Large intestine (tissue), 3 donors: ENCODE measurements at regions not wholly inside any gene's neighbourhood (a gene's known extent, or its start where the extent isn't known, plus 50 kb on each side); places are given as distances from the start of the nearest gene placed in this dataset.
"Not testable (repeated sequence)": the region's sequence is repeated elsewhere in the genome, so short reads cannot be mapped to it uniquely, and the experiment has no call there.

Source experiments
- DNase-seq, 2 donors: peaks; one replicate each; pipeline versions ENCODE4 v3.0.0 to v3.0.0-alpha.2; 2013
- H3K27ac ChIP-seq: one replicate; pipeline ENCODE4 v1.5.1; 2013; ENCODE audit warnings: low read length
- H3K27me3 ChIP-seq: 2 replicates; pipeline ENCODE4 v1.6.1; 2013; ENCODE audit warnings: low read length; ENCODE audit not compliant: control insufficient read depth, insufficient read depth
- H3K36me3 ChIP-seq: 2 replicates; pipeline ENCODE4 v1.6.1; 2013; ENCODE audit warnings: low read length; ENCODE audit not compliant: control insufficient read depth, insufficient read depth
- H3K4me1 ChIP-seq: one replicate; pipeline ENCODE4 v1.6.1; 2013; ENCODE audit warnings: low read length; ENCODE audit not compliant: control insufficient read depth, insufficient read depth
- H3K4me3 ChIP-seq: one replicate; pipeline ENCODE4 v1.5.1; 2013; ENCODE audit warnings: low read length
- H3K9me3 ChIP-seq: one replicate; pipeline ENCODE4 v1.6.1; 2013; ENCODE audit warnings: mild to moderate bottlenecking, low read depth, low read length, moderate library complexity; ENCODE audit not compliant: control insufficient read depth
- WGBS: methylation state at CpG from one replicate; pipeline ENCODE4 v1.1.5; 2013; ENCODE audit warnings: low lambda C conversion rate; ENCODE audit not compliant: insufficient coverage; 5-methylcytosine and 5-hydroxymethylcytosine counted together

GRCh38 chr13:39820606-39821005 lies 165.1 kb downstream of the COG6 start:
- Histone ChIP-seq H3K36me3 (no peaks in the 10 kb centered on the region), H3K4me3 (no peak overlapping the region), H3K27ac (no peak overlapping the region), H3K9me3 (no peaks in the 10 kb centered on the region), H3K4me1 (no peaks in the 10 kb centered on the region), H3K27me3 (no peaks in the 10 kb centered on the region)
- DNase-seq: no peak
- no CpG with 5 or more reads among the region's 2 CpGs for WGBS

- no peak for DNase-seq
- Histone ChIP-seq H3K4me1 (no peaks in the 10 kb centered on the region), H3K4me3 (no peak overlapping the region), H3K9me3 (no peaks in the 10 kb centered on the region), H3K27ac (no peak overlapping the region), H3K27me3 (no peaks in the 10 kb centered on the region), H3K36me3 (no peaks in the 10 kb centered on the region)
- 100% methylated on average over 1 of the region's 1 CpG for WGBS
Observed at GRCh38 chr13:39821977-39822376, 166.5 kb downstream of the COG6 start.

- Histone ChIP-seq H3K4me1 (no peaks in the 10 kb centered on the region), H3K27me3 (no peaks in the 10 kb centered on the region), H3K4me3 (no peak overlapping the region), H3K27ac (no peak overlapping the region), H3K36me3 (no peaks in the 10 kb centered on the region), H3K9me3 (no peaks in the 10 kb centered on the region)
- 83% methylated on average over 1 of the region's 3 CpGs for WGBS
- no peak for DNase-seq
Observed at GRCh38 chr13:39822437-39822836, 167.0 kb downstream of the COG6 start.

DNA sequence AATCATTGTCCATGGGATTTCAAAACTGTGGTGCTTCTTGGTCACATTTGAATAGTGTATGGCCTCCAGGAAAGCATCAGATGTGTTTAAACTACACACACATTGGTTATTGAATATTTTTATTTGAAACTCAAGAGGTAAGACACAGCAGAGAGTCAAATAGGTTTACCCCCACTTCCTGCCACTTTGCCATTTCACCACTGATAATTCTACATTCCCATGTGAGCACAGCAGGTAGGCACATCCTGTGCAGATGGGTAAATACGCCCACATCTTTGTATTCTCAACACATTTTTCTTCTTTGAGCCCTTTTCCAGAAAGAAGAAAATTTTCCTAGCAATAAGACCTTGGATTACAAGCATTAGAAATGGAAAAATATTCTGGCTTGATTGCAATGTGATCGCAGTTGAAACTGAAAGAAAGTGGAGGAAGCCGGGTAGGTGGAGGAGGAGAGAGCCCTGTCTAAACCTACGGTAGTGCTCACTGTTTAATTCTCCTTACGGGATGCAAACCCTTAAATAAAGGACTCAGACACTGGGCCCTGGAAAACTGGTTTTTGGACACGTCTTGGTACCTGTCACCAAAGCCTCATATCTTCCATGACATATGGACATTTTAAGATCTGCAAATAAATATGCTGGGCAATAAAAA lies 167.7 kb downstream of the COG6 start:
- no peak for DNase-seq
- WGBS: 88% methylated on average over 3 of the region's 6 CpGs

DNA sequence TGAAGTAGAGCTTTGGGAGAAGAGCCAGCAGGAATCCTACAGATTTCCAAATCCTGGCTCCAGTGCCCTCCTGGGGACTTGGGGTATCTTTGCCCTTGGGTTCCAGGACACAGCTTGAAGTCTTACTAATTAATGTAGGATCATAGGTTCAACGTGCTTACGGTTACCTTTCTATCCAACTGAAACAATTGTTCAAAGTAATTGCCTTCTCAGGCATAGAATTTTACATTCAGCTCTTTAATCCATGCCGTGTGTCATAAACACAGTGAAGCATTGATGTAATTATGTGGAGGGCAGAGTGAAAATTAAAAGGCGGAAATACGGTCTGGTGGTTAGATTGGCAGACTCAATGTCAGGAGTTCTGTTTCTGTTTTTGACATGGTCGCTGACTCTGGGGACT lies 170.4 kb downstream of the COG6 start:
- no peak overlapping the region for H3K27ac ChIP-seq
- H3K9me3 ChIP-seq: no peaks in the 10 kb centered on the region
- no peak overlapping the region for H3K4me3 ChIP-seq
- H3K36me3 ChIP-seq: no peaks in the 10 kb centered on the region
- no peaks in the 10 kb centered on the region for H3K27me3 ChIP-seq
- no peak for DNase-seq
- 100% methylated on average over 1 of the region's 6 CpGs for WGBS
- H3K4me1 ChIP-seq: no peaks in the 10 kb centered on the region

More for the DNA sequence above, 167.7 kb downstream of the COG6 start:
- Histone ChIP-seq H3K9me3 (no peaks in the 10 kb centered on the region), H3K27me3 (no peaks in the 10 kb centered on the region), H3K4me1 (no peaks in the 10 kb centered on the region), H3K36me3 (no peaks in the 10 kb centered on the region), H3K27ac (no peak overlapping the region), H3K4me3 (no peak overlapping the region)

DNA sequence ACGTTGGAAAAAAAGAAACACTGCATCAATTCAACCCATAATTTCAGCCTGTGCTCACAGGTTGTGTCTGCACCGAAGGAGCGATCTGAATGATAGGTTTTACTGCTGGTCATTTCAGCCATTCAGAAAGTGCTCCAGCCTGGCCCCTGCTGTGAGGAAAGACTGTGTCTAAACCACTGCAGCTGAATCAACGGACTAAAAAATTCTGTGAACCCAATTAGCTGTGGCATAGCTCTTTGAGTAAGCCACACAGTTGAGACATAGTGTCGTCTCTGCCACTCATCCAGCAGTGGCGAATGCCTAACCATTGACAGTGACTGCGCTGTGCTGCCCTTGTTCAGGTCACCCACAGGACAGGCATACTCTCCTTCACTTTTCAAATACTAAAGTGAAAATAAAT lies 179.8 kb downstream of the COG6 start:
- WGBS: 40% methylated on average over 1 of the region's 7 CpGs
- H3K4me1 ChIP-seq: no peaks in the 10 kb centered on the region
- H3K4me3 ChIP-seq: no peak overlapping the region
- no peaks in the 10 kb centered on the region for H3K27me3 ChIP-seq
- no peaks in the 10 kb centered on the region for H3K9me3 ChIP-seq
- no peaks in the 10 kb centered on the region for H3K36me3 ChIP-seq
- DNase-seq: no peak
- no peak overlapping the region for H3K27ac ChIP-seq

- Histone ChIP-seq H3K9me3 (no peaks in the 10 kb centered on the region), H3K27me3 (no peaks in the 10 kb centered on the region), H3K36me3 (no peaks in the 10 kb centered on the region), H3K4me3 (no peak overlapping the region), H3K27ac (no peak overlapping the region), H3K4me1 (no peaks in the 10 kb centered on the region)
- 68% methylated on average over 2 of the region's 2 CpGs for WGBS
- DNase-seq: no peak
Observed at GRCh38 chr13:39836038-39836437, 180.6 kb downstream of the COG6 start.

GRCh38 chr13:39837866-39838265 lies 182.4 kb downstream of the COG6 start:
- not testable (repeated sequence) for H3K27me3 ChIP-seq, H3K9me3 ChIP-seq, H3K36me3 ChIP-seq, H3K27ac ChIP-seq, H3K4me1 ChIP-seq, H3K4me3 ChIP-seq, DNase-seq
- no CpG with 5 or more reads among the region's 1 CpG for WGBS

DNA sequence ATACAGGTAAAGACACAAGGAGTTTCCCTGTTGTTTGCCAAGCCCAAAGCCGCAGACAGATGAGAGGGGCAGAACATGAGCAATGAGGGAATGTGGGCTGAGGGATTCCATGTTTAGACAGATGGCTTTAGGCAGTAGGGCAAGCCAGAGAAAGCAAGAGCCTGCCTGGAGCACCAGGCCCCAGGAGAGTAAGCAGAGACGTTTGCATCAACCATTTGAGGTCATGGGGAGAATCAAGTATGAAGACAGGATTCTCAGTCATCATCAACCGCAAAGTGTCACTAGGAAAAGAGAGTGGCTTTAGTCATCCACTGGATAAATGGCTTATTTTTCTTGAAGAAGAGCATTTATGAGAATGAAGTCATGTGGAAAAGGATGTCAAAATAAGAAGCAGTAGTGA lies 184.7 kb downstream of the COG6 start:
- Histone ChIP-seq H3K4me1 (no peaks in the 10 kb centered on the region), H3K4me3 (no peak overlapping the region), H3K9me3 (no peaks in the 10 kb centered on the region), H3K27ac (no peak overlapping the region), H3K27me3 (no peaks in the 10 kb centered on the region), H3K36me3 (no peaks in the 10 kb centered on the region)
- no peak for DNase-seq
- WGBS: 86% methylated on average over 2 of the region's 3 CpGs

DNA sequence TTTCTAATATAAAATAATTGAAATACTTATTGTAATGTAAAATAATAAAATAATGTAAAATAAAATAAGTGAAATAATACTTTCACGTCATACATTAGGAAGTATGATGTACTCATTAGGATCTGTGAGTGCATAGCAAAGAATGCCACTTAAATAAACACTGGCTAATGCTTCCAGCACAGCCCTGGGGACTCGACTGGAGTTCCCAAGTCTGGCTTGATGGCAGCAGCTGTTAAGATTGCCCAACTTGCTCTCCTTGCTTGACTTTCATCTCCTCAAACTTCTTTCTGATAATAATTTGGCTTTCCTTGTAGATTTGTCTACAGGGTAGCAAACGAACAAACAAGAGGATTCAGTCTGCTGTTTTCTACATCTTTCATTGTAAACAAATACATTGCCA lies 191.9 kb downstream of the COG6 start:
- H3K27ac ChIP-seq: no peak overlapping the region
- H3K9me3 ChIP-seq: no peaks in the 10 kb centered on the region
- WGBS: 100% methylated on average over 1 of the region's 3 CpGs
- no peaks in the 10 kb centered on the region for H3K27me3 ChIP-seq
- H3K36me3 ChIP-seq: no peaks in the 10 kb centered on the region
- H3K4me3 ChIP-seq: no peak overlapping the region
- H3K4me1 ChIP-seq: no peaks in the 10 kb centered on the region
- no peak for DNase-seq

DNA sequence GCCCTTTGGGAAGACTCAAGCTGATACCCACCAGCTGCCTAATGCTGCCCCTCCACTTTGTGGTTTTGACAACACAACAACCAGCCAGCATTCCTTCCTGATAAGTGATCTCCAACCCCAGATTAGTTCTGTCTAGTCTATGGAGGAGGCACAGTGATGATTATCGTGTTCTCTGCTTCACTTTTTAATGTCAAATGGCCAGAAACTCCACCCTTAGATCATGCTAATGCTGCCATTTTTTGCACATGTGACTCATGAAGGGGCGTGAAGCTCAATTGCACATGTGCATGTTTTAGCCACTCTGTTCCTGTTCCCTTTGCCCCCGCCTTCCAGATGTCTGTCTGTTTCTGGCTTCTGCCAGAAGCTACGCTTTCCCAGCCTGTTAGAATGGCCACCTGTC lies 199.8 kb downstream of the COG6 start:
- Histone ChIP-seq H3K4me3 (no peak overlapping the region), H3K36me3 (no peaks in the 10 kb centered on the region), H3K27me3 (no peaks in the 10 kb centered on the region), H3K4me1 (no peaks in the 10 kb centered on the region), H3K27ac (no peak overlapping the region), H3K9me3 (no peaks in the 10 kb centered on the region)
- no peak for DNase-seq
- 100% methylated on average over 1 of the region's 4 CpGs for WGBS
